ENCODE measurements at regions not wholly inside any gene's neighbourhood (a gene's known extent, or its start where the extent isn't known, plus 50 kb on each side); places are given as distances from the start of the nearest gene placed in this dataset.

GRCh38 chr19:28843761-28844492 is 369.0 kb downstream of the UQCRFS1 start:
- DNase-seq (ENCODE audit: low spot score): no peak

- DNase-seq (ENCODE audit: low spot score): no peak
Observed at GRCh38 chr19:28841531-28841930, 371.4 kb downstream of the UQCRFS1 start.

DNA sequence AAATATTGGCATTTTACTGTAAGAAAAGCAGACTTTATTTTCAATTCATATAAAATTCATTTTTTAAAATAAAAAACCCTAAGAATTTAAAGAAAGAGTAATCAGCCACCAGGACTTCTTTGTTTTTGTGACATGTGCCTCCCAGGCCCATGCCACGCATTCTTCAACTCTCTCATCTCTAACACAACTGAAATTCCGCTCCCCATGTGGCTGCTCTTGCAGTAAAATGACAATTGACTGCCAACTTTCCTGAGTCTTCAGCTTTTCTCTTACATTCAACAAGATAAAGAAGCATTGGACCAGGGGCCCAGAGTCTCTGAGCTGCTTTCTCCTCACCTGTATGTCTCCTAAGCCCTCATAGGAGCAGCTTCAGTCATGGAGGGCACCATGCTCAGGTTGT is 372.1 kb downstream of the UQCRFS1 start:
- no peak for DNase-seq (ENCODE audit: low spot score)

DNA sequence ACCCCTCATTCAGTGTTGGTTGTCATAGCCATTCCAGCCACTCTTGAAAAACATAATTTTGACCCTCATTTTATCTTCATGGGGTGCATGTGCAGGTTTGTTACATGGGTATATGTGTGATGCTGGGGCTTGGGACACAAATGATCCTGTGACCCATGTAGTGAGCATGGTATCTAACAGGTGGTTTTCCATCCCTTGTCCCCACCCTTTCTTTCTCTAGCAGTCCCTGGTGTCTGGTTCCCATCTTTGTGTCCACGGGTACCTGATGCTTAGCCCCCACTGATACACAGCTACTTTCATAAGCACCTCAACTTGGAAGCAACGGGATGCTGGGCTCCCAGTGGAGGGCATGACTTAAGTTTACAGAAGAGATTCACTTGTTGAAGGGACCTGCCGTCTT is 373.5 kb downstream of the UQCRFS1 start:
- no peak for DNase-seq (ENCODE audit: low spot score)

- no peak for DNase-seq (ENCODE audit: low spot score)
Observed at GRCh38 chr19:28838909-28839308, 374.0 kb downstream of the UQCRFS1 start.

GRCh38 chr19:28836421-28836820 is 376.5 kb downstream of the UQCRFS1 start:
- DNase-seq (ENCODE audit: low spot score): no peak

DNA sequence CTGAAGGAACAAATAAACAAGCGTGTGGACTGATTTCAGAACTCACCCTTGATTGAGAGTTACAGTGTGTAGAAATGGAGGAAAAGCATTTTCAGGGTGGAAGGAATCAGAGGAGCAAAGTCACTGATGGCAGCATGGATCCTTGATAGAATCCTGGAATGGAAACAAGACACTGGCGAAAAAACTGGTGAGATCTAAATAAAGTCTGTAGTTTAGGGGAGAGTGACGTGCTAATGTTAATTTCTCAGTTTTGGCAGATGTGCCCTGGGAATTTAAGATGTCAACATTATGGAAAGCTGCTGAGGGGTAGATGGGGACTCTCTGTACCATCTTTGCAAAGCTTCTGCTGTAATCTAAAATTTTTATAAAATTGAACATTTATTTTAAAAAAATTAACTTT is 378.0 kb downstream of the UQCRFS1 start:
- DNase-seq (ENCODE audit: low spot score): no peak

GRCh38 chr19:28831462-28831861 is 381.5 kb downstream of the UQCRFS1 start:
- DNase-seq (ENCODE audit: low spot score): no peak

- no peak for DNase-seq (ENCODE audit: low spot score)
Observed at GRCh38 chr19:28829762-28830161, 383.2 kb downstream of the UQCRFS1 start.

DNA sequence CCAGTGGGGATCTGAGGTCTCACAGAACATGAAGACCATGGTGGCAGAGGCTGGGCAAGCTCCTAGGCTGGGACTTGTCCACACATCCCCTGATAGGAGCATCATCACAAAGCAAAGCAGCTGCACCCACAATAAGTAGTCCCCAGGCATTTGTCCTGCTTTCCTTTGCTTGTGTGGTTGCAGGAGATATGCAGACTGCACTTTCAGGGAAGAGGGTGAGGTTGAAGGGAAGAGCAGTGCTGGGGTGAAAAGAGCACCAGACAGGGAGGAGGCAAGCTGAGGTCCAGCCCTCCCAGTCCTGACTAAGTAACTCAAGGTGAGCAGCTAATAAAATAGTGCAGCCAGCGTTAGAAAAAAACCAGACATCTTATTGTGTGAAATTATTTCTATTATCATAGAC is 383.6 kb downstream of the UQCRFS1 start:
- DNase-seq (ENCODE audit: low spot score): no peak

GRCh38 chr19:28828276-28828870 is 384.6 kb downstream of the UQCRFS1 start:
- DNase-seq (ENCODE audit: low spot score): no peak

DNA sequence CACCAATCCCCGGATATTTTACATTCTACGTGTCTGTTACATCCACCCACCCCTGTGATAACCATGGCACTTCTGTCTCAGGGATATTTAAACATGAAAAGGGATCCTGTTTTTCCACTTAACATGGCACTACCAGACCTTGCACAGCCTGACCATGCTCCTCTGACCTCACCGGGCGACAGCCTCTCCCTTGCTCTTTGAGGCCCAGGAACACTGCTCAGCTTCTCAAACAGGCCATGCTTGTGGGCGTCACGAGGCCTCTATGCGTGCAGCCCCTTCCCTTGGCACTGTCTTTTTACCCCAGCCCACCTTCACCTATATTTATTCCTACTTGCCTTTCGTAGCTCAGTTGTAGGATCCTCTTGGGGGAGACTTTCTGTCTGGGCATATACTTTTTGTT is 385.6 kb downstream of the UQCRFS1 start:
- no peak for DNase-seq (ENCODE audit: low spot score)

GRCh38 chr19:28823338-28823961 is 389.5 kb downstream of the UQCRFS1 start:
- DNase-seq (ENCODE audit: low spot score): no peak

- no peak for DNase-seq (ENCODE audit: low spot score)
Observed at GRCh38 chr19:28820289-28820688, 392.7 kb downstream of the UQCRFS1 start.

GRCh38 chr19:28815257-28815656 is 397.7 kb downstream of the UQCRFS1 start:
- no peak for DNase-seq (ENCODE audit: low spot score)

- DNase-seq (ENCODE audit: low spot score): no peak
Observed at GRCh38 chr19:28794301-28794700, 418.6 kb downstream of the UQCRFS1 start.

DNA sequence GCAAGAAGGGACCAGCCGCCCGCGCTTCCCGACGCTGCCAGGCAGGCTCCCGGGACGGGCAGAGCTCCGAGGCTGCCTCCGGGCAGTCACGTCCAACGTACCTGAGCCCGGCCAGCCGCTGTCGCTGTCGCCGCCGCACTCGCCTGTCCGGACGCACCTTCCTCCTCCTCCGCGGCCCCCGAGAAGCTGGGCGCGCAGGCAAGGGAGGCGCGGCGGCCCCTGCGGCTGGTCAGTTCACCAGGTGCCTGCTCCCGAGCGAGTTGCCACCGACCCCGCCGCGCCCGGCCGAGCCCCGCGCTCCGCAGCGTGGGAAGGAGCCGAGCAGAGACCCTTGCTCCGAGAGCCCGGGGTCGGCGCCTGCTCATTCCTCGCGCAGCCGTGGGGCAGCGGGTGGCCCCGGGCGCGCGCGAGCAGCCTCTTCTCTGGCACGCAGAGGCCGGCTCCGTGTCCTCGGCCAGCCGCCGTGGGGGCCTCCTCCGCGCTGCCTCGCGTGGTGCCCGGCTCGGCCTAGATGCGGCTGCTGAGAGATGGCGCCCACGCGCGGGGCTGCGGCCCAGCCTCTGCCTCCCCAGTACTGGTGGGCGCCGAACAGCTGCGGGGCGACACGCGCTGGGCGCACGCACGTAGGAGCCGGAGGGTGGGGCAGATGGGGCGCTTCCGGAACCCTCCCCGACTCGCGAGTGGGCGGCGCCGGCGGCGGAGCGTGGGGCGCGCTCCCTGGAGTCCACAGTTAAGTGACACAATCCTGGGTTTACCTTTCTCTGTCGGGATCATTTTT is 419.4 kb downstream of the UQCRFS1 start:
- no peak for DNase-seq (ENCODE audit: low spot score)

GRCh38 chr19:28785971-28786370 is 427.0 kb downstream of the UQCRFS1 start:
- no peak for DNase-seq (ENCODE audit: low spot score)

- DNase-seq (ENCODE audit: low spot score): no peak
Observed at GRCh38 chr19:28764066-28764465, 448.9 kb downstream of the UQCRFS1 start.

GRCh38 chr19:28746478-28746877 is 466.5 kb downstream of the UQCRFS1 start:
- no peak for DNase-seq (ENCODE audit: low spot score)

DNA sequence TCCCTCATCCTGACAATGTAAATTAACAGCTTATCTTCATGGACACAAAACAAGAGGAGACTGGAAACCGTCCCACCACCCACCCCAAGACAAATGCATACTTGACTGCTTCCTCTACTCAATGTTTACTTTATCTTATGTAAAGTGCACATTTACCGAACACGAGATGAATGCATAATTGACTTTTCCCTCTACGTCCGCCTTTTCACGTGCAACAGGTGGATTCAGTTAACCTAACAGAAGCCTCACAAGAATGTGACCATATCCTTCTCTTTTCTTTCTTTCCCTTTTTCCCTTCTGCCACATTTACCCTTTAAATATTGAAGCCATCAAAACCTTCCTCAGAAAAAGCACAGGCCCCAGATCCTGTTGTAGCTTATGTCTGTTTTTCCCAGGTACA is 468.0 kb downstream of the UQCRFS1 start:
- no peak for DNase-seq (ENCODE audit: low spot score)

DNA sequence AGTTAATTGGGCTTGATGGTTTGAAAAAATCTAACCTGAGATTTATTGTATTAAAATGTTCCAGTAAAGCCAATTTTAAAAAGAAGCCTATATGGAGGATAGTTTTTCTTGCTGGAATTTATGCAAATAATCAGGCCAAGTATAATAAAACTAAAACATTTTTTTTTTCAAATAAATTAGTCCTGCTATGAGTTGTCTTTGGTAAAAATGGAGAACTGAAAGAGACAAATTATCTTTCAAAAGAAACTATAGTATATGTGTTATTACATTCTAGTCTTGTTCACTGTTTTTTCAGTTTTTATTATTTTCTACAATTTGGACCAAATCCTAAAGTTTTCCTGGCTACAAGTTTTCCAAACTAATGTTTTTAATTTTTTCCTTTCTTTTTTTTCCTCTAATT is 468.9 kb downstream of the UQCRFS1 start:
- DNase-seq (ENCODE audit: low spot score): no peak
